ENCODE measurements at regions not wholly inside any gene's neighbourhood (a gene's known extent, or its start where the extent isn't known, plus 50 kb on each side); places are given as distances from the start of the nearest gene placed in this dataset.

- CTCF ChIA-PET, result no interaction called here
- Histone ChIP-seq H3K27ac (ENCODE audit: insufficient read depth, low read depth, low read length) (no peak overlapping the region), H3K79me2 (ENCODE audit: control insufficient read depth, insufficient read depth, low read length) (no peaks in the 10 kb centered on the region), H3K4me1 (ENCODE audit: control insufficient read depth, extremely low read depth, insufficient read depth, low read length) (no peaks in the 10 kb centered on the region), H3K9me1 (replicated peaks; ENCODE audit: control insufficient read depth, extremely low read depth, insufficient read depth, low read length) (no peaks in the 10 kb centered on the region), H3K4me3 (replicated peaks in 1 of 3; ENCODE audit: insufficient read depth in 1 of 3, low read depth in 1 of 3, low read length in 3 of 3) (no peak overlapping the region), H3K9ac (replicated peaks; ENCODE audit: extremely low read depth, insufficient read depth, low read length) (no peak overlapping the region), H3K36me3 (ENCODE audit: control insufficient read depth in 2 of 2, extremely low read depth in 1 of 2, insufficient read depth in 2 of 2, low read length in 2 of 2) (no peaks in the 10 kb centered on the region), H2AFZ (ENCODE audit: low read depth, low read length) (no peak overlapping the region), H4K20me1 (replicated peaks; ENCODE audit: control insufficient read depth, extremely low read depth, insufficient read depth, low read length) (no peaks in the 10 kb centered on the region), H3K4me2 (ENCODE audit: insufficient read depth, low read length) (no peak overlapping the region), H3K27me3 (ENCODE audit: control insufficient read depth in 2 of 2, insufficient read depth in 2 of 2, low read length in 2 of 2) (no peaks in the 10 kb centered on the region), H3K9me3 (replicated peaks; ENCODE audit: control insufficient read depth, insufficient read depth, low read length) (no peaks in the 10 kb centered on the region)
- DNase-seq (ENCODE audit: low read depth, low spot score) (no peak), FAIRE-seq (no peak)
- no TSS peak for BruUV-seq (replicated peaks)
- dilution Hi-C loops (cut with MboI; ENCODE audit: extremely low pct_ligation_motif_present, low sequenced_read_pairs) (no loop called here), intact Hi-C loops (cut with micrococcal nuclease) (no loop called here)
- POLR2A ChIA-PET, result no interaction called here
- TF ChIP-seq, protein P1, sequence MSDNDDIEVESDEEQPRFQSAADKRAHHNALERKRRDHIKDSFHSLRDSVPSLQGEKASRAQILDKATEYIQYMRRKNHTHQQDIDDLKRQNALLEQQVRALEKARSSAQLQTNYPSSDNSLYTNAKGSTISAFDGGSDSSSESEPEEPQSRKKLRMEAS (IDR thresholded peaks at IDR 0.05; ENCODE audit: insufficient read depth, insufficient read length), result no peak
- TF ChIP-seq EZH2 (IDR thresholded peaks at IDR 0.05; ENCODE audit: borderline replicate concordance, low read depth, low read length, severe bottlenecking) (no peak), MYC (IDR thresholded peaks at IDR 0.05; ENCODE audit: low read depth, low read length) (no peak), GATA2 (IDR thresholded peaks at IDR 0.05; ENCODE audit: insufficient read depth, insufficient read length, low read depth, low read length) (no peak), POLR2AphosphoS5 (IDR thresholded peaks at IDR 0.05; ENCODE audit: insufficient read depth, low read depth, low read length) (no peak), CTCF (IDR thresholded peaks at IDR 0.05; ENCODE audit: extremely low read depth in 1 of 2, insufficient read depth in 1 of 2, low read depth in 1 of 2, low read length in 2 of 2) (no peak), FOS (IDR thresholded peaks at IDR 0.05; ENCODE audit: borderline replicate concordance, insufficient read depth, low read length) (no peak), JUN (IDR thresholded peaks at IDR 0.05; ENCODE audit: borderline replicate concordance, insufficient read depth, insufficient read length, low read depth) (no peak), POLR2A (IDR thresholded peaks at IDR 0.05; ENCODE audit: low read depth, low read length) (no peak)
Observed at GRCh38 chr5:164934561-164934960, 1429.1 kb downstream of the MAT2B start.

All from endothelial cell of umbilical vein (primary cell).